ENCODE measurements at regions not wholly inside any gene's neighbourhood (a gene's known extent, or its start where the extent isn't known, plus 50 kb on each side); places are given as distances from the start of the nearest gene placed in this dataset.

DNA sequence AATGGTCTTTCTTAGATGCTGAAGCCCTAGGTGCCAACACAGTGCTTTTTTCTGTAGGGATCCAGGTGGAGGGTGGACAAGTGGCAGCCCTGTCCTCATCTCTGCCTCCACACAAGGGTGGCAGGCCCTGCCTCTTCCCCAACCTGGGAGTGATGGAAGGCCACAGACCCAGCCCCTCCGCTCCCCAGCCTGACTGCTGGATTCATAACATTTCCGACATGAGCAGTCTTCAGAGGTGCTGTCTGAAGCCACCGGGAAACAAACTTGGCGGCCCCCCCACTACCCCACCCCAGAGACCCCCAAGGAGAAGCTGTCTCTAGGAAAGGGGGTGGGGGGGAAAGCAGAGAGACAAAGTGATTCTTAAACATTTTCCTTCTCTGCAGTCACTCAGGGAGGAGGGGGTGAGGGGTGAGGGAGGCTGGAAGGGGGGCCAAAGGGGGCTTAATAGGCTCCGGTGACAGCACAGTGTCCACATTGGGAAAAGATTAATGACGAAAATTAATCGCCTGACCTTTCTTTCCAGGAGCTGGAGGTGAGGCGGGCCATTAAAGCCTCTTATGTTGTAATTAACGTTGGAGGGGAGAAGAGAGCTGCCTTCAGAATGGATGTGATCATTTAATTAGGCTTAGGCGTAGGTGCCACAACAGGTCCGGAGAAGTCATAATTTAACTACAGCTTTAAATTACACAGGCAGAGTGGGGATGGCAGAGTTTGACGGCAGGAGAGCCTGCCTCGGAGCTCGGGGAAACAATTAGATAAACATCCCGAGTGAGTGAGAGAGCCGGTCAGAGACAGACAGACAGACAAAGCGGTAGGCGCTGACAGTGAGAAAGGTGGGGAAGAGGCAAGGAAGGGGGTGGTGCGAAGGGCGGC lies 76.8 kb upstream of the FOXP4 start:
- TF ChIP-seq, protein P1, sequence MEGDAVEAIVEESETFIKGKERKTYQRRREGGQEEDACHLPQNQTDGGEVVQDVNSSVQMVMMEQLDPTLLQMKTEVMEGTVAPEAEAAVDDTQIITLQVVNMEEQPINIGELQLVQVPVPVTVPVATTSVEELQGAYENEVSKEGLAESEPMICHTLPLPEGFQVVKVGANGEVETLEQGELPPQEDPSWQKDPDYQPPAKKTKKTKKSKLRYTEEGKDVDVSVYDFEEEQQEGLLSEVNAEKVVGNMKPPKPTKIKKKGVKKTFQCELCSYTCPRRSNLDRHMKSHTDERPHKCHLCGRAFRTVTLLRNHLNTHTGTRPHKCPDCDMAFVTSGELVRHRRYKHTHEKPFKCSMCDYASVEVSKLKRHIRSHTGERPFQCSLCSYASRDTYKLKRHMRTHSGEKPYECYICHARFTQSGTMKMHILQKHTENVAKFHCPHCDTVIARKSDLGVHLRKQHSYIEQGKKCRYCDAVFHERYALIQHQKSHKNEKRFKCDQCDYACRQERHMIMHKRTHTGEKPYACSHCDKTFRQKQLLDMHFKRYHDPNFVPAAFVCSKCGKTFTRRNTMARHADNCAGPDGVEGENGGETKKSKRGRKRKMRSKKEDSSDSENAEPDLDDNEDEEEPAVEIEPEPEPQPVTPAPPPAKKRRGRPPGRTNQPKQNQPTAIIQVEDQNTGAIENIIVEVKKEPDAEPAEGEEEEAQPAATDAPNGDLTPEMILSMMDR (IDR thresholded peaks at IDR 0.05; ENCODE audit: insufficient read depth, low read length): no peak
- H3K4me3 ChIP-seq (ENCODE audit: low read depth, low read length): no peak overlapping the region
- no peak for DNase-seq (ENCODE audit: low read depth)

DNA sequence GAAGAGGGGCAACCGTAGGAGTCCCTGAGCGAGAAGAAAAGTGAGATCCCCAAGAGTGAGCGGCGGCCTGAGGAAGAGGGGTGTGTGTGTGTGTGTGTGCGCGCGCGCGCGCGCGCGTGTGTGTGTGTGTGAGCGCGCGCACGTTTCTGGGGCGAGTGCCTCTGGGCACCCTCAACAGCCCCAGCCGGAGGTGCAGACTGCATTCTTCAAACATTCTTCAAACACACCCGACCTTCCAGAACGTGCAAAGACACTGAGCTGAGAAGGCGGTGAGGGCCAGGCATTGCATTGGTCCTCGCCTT lies 76.2 kb upstream of the FOXP4 start:
- no peak for DNase-seq (ENCODE audit: low read depth)
- H3K4me3 ChIP-seq (ENCODE audit: low read depth, low read length): no peak overlapping the region
- TF ChIP-seq, protein P1 (IDR thresholded peaks at IDR 0.05; ENCODE audit: insufficient read depth, low read length): no peak

DNA sequence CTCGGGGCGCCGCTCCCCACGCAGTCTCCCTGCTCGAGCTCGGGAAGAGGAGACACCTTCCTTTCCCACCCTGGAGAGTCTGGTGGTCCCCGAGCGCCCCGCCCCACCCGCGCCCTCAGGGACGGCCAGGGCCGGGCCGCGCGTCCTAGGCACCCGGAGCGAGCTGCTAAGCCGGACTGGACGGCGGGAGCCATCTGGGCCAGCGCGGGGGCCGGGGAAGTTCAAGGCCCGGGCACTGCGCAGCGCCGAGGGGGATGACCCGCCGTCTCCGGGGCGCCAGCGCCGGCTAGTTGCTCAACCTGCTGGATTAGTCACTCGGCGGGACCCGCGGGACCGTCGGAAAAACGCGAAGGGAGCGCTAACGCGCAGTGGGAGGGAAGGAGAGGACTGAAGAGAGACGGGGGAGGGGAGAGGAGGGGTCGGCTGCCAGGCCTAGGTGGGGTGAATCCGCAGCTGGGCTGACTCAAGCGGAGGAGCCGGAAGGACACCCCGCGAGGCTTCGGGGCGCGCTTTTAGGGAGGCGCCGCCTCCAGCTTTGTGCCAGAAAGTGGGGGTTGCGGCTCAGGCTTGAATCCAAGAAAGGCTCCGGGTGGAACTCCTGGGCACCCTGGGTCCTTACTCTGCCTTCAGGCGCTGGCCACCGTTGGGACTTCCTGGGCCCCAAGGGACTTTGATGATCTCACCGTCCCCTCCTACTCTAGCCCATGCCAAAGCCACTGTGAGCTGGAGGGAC lies 75.7 kb upstream of the FOXP4 start:
- no peak overlapping the region for H3K4me3 ChIP-seq (ENCODE audit: low read depth, low read length)
- peak; percentile 35 for DNase-seq (ENCODE audit: low read depth)
- TF ChIP-seq, protein P1 (IDR thresholded peaks at IDR 0.05; ENCODE audit: insufficient read depth, low read length): no peak

DNA sequence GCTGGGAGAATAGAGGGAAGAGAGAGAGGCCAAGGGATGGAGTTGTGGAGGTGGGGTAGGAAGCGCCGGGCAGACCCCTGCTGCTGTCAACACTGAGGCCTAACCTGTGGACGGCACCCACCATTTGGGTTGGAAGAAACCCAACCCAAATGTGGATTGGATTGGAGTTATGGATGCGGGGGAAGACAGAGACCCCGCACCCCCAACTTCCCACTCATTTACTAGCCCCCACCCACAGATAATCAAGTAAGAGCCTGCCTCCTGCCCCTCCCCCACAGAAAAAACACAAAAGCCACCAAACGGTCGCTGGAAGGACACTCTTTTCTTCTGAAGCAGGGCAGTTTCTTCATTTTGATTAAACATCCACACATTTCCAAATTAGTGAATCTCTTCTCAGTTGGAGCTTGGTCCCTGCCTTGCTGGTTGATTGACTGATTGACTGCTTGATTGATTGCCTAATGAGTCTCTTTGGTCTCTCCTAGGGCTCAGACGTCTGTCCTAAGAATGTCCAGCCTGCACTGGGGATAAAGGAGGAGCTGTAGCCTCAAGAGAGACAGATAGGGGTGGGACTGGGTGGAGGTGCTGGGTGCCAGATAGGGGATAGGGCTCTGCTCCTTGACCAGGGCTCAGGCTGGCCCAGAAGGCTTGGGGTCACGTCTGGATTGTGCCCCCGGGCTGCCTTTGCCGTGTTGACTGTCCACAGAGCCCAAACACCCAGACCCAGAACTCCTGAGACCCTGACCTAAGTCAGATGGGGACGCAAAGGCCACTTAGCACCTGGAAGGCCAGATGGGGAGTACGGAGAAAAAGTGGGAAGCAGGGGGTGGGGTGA lies 74.9 kb upstream of the FOXP4 start:
- TF ChIP-seq, protein P1 (IDR thresholded peaks at IDR 0.05; ENCODE audit: insufficient read depth, low read length): no peak
- DNase-seq (ENCODE audit: low read depth): no peak

DNA sequence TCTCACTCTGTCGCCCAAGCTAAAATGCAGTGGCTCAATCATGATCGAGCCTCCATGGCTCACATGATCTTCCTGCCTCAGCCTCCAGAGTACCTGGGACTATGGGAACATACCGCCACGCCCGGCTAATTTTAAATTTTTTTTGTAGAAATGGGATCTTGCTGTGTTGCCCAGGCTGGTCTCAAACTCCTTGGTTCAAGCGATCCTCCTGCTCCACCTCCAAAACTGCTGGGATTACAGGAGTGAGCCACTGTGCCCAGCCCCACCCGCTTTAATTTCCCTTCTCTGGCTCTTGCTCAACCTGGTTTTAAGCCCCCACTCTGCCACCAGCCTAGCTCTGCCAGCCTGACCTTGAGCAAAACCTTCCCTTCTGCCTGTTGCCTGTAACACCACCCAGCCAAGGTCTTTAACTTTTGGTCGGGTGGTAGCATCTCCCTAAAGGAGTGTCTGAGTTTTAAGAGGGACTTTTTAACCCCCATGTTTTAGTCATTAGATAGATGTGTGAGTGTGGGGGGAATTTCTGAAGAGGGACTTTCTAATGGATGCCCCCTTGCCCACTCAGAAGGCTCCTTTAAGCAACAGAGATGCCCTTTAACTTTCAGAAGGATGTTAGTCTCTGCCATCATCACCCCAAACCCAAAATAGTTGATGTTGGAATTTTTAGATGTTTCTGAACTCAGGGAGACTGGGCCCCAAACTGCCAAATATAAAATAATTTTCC lies 71.8 kb upstream of the FOXP4 start:
- no peak overlapping the region for H3K4me3 ChIP-seq (ENCODE audit: low read depth, low read length)
- TF ChIP-seq, protein P1 (IDR thresholded peaks at IDR 0.05; ENCODE audit: insufficient read depth, low read length): no peak
- no peak for DNase-seq (ENCODE audit: low read depth)

More for the DNA sequence above, 74.9 kb upstream of the FOXP4 start:
- H3K4me3 ChIP-seq (ENCODE audit: low read depth, low read length): no peak overlapping the region

DNA sequence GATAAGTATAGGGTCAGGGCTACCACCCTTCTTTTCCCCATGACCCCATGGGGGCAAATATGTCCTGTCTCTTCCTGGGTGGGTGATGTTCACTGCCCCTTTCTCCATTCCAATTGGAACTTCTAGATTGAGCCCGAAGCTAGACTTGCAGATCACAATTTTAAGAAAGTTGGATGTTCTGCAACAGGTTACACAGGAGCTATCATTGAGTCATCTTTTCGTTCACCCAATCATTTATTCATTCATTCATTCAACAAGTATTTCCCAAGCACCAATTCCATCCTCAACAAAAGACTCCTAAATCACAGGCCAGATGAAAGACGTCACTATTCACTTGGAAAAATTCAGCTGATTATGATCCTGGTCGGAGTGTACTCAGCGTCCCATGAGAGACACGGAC lies 71.0 kb upstream of the FOXP4 start:
- TF ChIP-seq, protein P1 (IDR thresholded peaks at IDR 0.05; ENCODE audit: insufficient read depth, low read length): no peak
- no peak overlapping the region for H3K4me3 ChIP-seq (ENCODE audit: low read depth, low read length)
- DNase-seq (ENCODE audit: low read depth): no peak
